Parathyroid adenoma (tissue), 2 donors: ENCODE measurements at regions not wholly inside any gene's neighbourhood (a gene's known extent, or its start where the extent isn't known, plus 50 kb on each side); places are given as distances from the start of the nearest gene placed in this dataset.

Experiments used
- H2AFZ ChIP-seq: fragments of 300-600 bp; sonication (generic); one replicate; pipeline ENCODE4 v1.7.0; 2017; ENCODE audit warnings: antibody characterized with exemption, mild to moderate bottlenecking
- H3K27ac ChIP-seq: fragments of 300-600 bp; sonication (generic); one replicate; pipeline ENCODE4 v1.7.0; 2017
- H3K27me3 ChIP-seq: fragments of 300-600 bp; sonication (generic); one replicate; pipeline ENCODE4 v1.7.0; 2017; ENCODE audit warnings: low read length; ENCODE audit not compliant: control insufficient read depth, insufficient read depth
- H3K36me3 ChIP-seq: fragments of 300-600 bp; sonication (generic); one replicate; pipeline ENCODE4 v1.7.0; 2017; ENCODE audit warnings: low read length; ENCODE audit not compliant: control insufficient read depth, insufficient read depth
- H3K4me1 ChIP-seq: fragments of 300-600 bp; sonication (generic); one replicate; pipeline ENCODE4 v1.7.0; 2017; ENCODE audit warnings: control low read depth
- H3K4me2 ChIP-seq: fragments of 300-600 bp; sonication (generic); one replicate; pipeline ENCODE4 v1.7.0; 2017; ENCODE audit warnings: low read length
- H3K4me3 ChIP-seq: fragments of 300-600 bp; sonication (generic); one replicate; pipeline ENCODE4 v1.7.0; 2017; ENCODE audit warnings: low read depth, low read length
- H3K79me2 ChIP-seq: fragments of 300-600 bp; sonication (generic); one replicate; pipeline ENCODE4 v1.7.0; 2017; ENCODE audit warnings: control low read depth
- H3K9ac ChIP-seq: fragments of 300-600 bp; sonication (generic); one replicate; pipeline ENCODE4 v1.7.0; 2017; ENCODE audit warnings: mild to moderate bottlenecking
- H3K9me3 ChIP-seq: fragments of 300-600 bp; sonication (generic); one replicate; pipeline ENCODE4 v1.7.0; 2017; ENCODE audit warnings: low read length; ENCODE audit not compliant: control insufficient read depth
- CTCF ChIP-seq: fragments of 300-600 bp; sonication (generic); IDR thresholded peaks from one replicate; pipeline ENCODE4 v1.7.0; 2017; ENCODE audit warnings: antibody characterized with exemption, mild to moderate bottlenecking
- donor health status: primary hyperparathyroidism.

GRCh38 chr4:27701606-27702005 lies 841.0 kb downstream of the STIM2 start:
- Histone ChIP-seq H3K4me1 (no peaks in the 10 kb centered on the region), H3K4me3 (no peak overlapping the region), H3K36me3 (no peaks in the 10 kb centered on the region), H2AFZ (no peak overlapping the region), H3K9me3 (no peaks in the 10 kb centered on the region), H3K79me2 (no peaks in the 10 kb centered on the region), H3K9ac (no peak overlapping the region), H3K27me3 (no peaks in the 10 kb centered on the region), H3K4me2 (no peak overlapping the region), H3K27ac (no peak overlapping the region)
- TF ChIP-seq CTCF, result no peak

GRCh38 chr4:27702730-27703431 lies 842.2 kb downstream of the STIM2 start:
- no peak for TF ChIP-seq CTCF

GRCh38 chr4:27703771-27704170 lies 843.1 kb downstream of the STIM2 start:
- H3K36me3 ChIP-seq, result no peaks in the 10 kb centered on the region
- H3K4me3 ChIP-seq, result no peak overlapping the region
- no peaks in the 10 kb centered on the region for H3K4me1 ChIP-seq
- no peak overlapping the region for H3K27ac ChIP-seq
- no peaks in the 10 kb centered on the region for H3K9me3 ChIP-seq
- no peak overlapping the region for H2AFZ ChIP-seq
- H3K4me2 ChIP-seq, result no peak overlapping the region
- no peak for TF ChIP-seq CTCF
- no peak overlapping the region for H3K9ac ChIP-seq
- H3K27me3 ChIP-seq, result no peaks in the 10 kb centered on the region
- no peaks in the 10 kb centered on the region for H3K79me2 ChIP-seq

More at GRCh38 chr4:27702730-27703431, 842.2 kb downstream of the STIM2 start:
- no peaks in the 10 kb centered on the region for H3K4me1 ChIP-seq
- no peaks in the 10 kb centered on the region for H3K79me2 ChIP-seq
- no peak overlapping the region for H3K4me2 ChIP-seq
- no peak overlapping the region for H3K9ac ChIP-seq
- no peaks in the 10 kb centered on the region for H3K9me3 ChIP-seq
- H3K4me3 ChIP-seq, result no peak overlapping the region
- H3K27me3 ChIP-seq, result no peaks in the 10 kb centered on the region
- no peak overlapping the region for H3K27ac ChIP-seq
- no peak overlapping the region for H2AFZ ChIP-seq
- no peaks in the 10 kb centered on the region for H3K36me3 ChIP-seq

- no peaks in the 10 kb centered on the region for H3K36me3 ChIP-seq
- no peaks in the 10 kb centered on the region for H3K79me2 ChIP-seq
- no peak overlapping the region for H3K4me3 ChIP-seq
- H2AFZ ChIP-seq, result no peak overlapping the region
- no peak for TF ChIP-seq CTCF
- H3K9ac ChIP-seq, result no peak overlapping the region
- no peaks in the 10 kb centered on the region for H3K27me3 ChIP-seq
- no peak overlapping the region for H3K4me2 ChIP-seq
- no peaks in the 10 kb centered on the region for H3K4me1 ChIP-seq
- H3K9me3 ChIP-seq, result no peaks in the 10 kb centered on the region
- no peak overlapping the region for H3K27ac ChIP-seq
These were observed 850.4 kb downstream of the STIM2 start for GRCh38 chr4:27711041-27711440.

- Histone ChIP-seq H2AFZ (no peak overlapping the region), H3K9ac (no peak overlapping the region), H3K4me1 (no peaks in the 10 kb centered on the region), H3K9me3 (no peaks in the 10 kb centered on the region), H3K27me3 (no peaks in the 10 kb centered on the region), H3K27ac (no peak overlapping the region), H3K36me3 (no peaks in the 10 kb centered on the region), H3K4me2 (no peak overlapping the region), H3K4me3 (no peak overlapping the region), H3K79me2 (no peaks in the 10 kb centered on the region)
- TF ChIP-seq CTCF, result no peak
These were observed 853.4 kb downstream of the STIM2 start for GRCh38 chr4:27714073-27714472.
